Urinary bladder (tissue), 3 donors: ENCODE measurements at regions not wholly inside any gene's neighbourhood (a gene's known extent, or its start where the extent isn't known, plus 50 kb on each side); places are given as distances from the start of the nearest gene placed in this dataset.
"Not testable (repeated sequence)": the region's sequence is repeated elsewhere in the genome, so short reads cannot be mapped to it uniquely, and the experiment has no call there.

ENCODE experiments used
- DNase-seq: peaks from one replicate; pipeline ENCODE4 v3.0.0-alpha.2; 2015; ENCODE audit errors: extremely low spot score
- H3K27ac ChIP-seq: one replicate; pipeline ENCODE4 v1.5.1; 2013; ENCODE audit warnings: low read depth, mild to moderate bottlenecking, moderate library complexity
- H3K36me3 ChIP-seq: one replicate; pipeline ENCODE4 v1.6.1; 2013; ENCODE audit warnings: mild to moderate bottlenecking, moderate library complexity; ENCODE audit not compliant: insufficient read depth
- H3K4me1 ChIP-seq: one replicate; pipeline ENCODE4 v1.6.1; 2013; ENCODE audit warnings: mild to moderate bottlenecking, moderate library complexity; ENCODE audit not compliant: insufficient read depth
- H3K4me3 ChIP-seq: one replicate; pipeline ENCODE4 v1.5.1; 2013; ENCODE audit warnings: low read depth, low read length
- WGBS: extraction: QIAGEN DNeasy Blood & Tissue Kit; methylation state at CpG from one replicate; pipeline ENCODE4 v1.1.7; 2013; 5-methylcytosine and 5-hydroxymethylcytosine counted together
- donor health status: healthy with polysubstance abuse.
- donor health status: healthy.

DNA sequence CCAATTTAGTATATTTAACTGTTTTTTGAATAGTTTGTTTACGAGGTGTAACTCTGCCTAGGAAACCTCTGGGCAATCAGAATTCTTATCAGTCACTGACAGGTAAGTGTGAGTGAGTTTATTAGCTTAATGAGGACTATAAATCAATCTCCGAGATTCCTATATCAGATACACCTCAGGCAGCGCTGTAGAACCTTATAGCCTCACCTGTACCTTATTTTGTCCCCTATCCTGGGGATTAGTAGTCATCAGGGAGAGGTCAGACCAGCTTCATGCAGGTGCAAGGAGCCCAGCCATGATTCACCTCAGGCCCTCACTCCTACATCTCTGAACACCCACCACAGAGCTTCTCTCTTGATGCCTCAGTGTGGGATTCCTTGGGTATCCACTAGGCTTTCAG, 256.0 kb downstream of the KTN1 start:
- Histone ChIP-seq H3K4me1 (no peaks in the 10 kb centered on the region), H3K36me3 (no peaks in the 10 kb centered on the region), H3K4me3 (no peak overlapping the region), H3K27ac (no peak overlapping the region)
- WGBS: 33% methylated on average over 3 of the region's 3 CpGs
- no peak for DNase-seq

DNA sequence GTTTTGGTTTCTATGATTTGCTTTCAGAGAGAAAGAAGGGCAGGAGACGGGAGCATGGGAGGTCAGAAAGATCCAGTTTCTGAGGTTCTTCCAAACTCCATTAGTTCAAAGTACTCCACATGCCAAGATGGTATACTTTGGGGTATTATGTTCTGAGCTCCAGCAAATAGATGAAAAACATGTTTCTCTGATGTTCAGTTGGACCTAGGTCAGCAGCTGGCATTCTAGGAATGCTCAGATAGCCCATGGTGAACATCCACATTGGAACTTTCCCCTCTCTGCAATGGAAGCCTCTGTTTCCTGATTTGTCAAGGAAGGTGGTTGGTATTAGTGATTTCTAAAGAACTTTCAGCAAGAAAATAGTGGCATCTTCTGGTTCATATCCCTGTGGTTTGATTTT, 257.5 kb downstream of the KTN1 start:
- Histone ChIP-seq H3K36me3 (no peaks in the 10 kb centered on the region), H3K27ac (no peak overlapping the region), H3K4me1 (no peaks in the 10 kb centered on the region), H3K4me3 (no peak overlapping the region)
- WGBS: 93% methylated on average over 1 of the region's 1 CpG
- DNase-seq: no peak

DNA sequence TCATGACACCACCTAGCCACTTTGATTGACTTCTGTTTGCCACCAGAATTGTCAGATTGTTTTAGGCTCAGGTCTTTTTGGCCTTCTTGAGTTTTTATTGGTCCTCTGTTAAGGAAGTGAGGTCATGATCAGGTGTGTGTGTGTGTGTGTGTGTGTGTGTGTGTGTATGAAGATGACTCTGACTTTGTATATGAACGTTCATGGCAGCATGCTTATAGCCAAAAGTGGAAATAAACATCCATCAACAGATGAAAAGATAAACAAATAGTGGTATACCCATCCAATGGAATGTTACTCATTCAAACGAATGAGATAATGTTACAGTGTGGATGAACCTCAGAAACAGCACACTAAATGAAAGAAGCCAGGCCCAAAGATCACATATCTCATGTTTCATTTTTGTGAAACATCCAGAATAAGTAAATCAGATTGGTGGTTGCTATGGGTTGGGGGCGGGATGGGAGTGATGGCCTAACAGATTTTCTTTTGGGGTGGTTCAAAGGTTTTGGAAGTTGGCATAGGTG, 258.6 kb downstream of the KTN1 start:
- no peak for DNase-seq
- Histone ChIP-seq H3K36me3 (no peaks in the 10 kb centered on the region), H3K27ac (no peak overlapping the region), H3K4me3 (no peak overlapping the region), H3K4me1 (no peaks in the 10 kb centered on the region)
- WGBS: 50% methylated on average over 3 of the region's 3 CpGs

DNA sequence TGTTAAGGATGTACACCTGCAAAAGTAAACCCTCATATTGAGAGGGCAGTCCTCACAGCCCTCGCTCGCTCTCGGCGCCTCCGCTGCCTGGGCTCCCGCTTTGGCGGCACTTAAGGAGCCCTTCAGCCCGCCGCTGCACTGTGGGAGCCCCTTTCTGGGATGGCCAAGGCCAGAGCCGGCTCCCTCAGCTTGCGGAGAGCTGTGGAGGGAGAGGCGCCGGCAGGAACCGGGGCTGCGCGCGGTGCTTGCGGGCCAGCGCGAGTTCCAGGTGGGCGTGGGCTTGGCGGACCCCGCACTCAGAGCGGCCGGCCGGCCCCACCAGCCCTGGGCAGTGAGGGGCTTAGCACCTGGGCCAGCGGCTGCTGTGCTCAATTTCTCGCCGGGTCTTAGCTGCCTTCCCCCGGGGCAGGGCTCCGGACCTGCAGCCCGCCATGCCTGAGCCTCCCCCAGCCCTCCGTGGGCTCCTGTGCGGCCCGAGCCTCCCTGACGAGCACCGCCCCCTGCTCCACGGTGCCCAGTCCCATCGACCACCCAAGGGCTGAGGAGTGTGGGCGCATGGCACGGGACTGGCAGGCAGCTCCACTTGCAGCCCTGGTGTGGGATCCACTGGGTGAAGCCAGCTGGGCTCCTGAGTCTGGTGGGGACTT, 259.4 kb downstream of the KTN1 start:
- H3K36me3 ChIP-seq, H3K4me3 ChIP-seq, DNase-seq, H3K27ac ChIP-seq, H3K4me1 ChIP-seq: not testable (repeated sequence)
- 90% methylated on average over 40 of the region's 41 CpGs for WGBS

DNA sequence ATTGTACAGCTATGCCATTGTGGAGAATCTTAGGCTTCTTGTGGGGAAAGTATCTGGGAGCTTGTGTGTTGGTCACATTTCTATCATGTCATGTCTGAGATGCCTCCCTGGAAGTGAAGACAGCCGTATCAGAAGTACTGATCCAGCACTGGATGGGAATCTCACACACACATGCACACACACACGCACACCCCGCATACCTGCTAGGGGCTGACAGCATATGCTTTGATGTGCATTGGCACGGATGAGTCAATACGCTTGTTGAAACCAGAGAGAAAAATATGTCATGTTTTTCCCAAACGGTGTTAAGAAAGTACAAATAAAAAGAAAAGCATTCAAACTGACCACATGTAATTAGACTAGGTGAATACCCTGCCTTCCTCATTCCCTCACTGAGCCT, 260.8 kb downstream of the KTN1 start:
- no peak overlapping the region for H3K27ac ChIP-seq
- H3K36me3 ChIP-seq: no peaks in the 10 kb centered on the region
- 88% methylated on average over 6 of the region's 6 CpGs for WGBS
- no peaks in the 10 kb centered on the region for H3K4me1 ChIP-seq
- no peak for DNase-seq
- H3K4me3 ChIP-seq: no peak overlapping the region

GRCh38 chr14:55841625-55842024, 261.6 kb downstream of the KTN1 start:
- WGBS: 82% methylated on average over 6 of the region's 6 CpGs
- Histone ChIP-seq H3K36me3 (no peaks in the 10 kb centered on the region), H3K4me1 (no peaks in the 10 kb centered on the region), H3K27ac (no peak overlapping the region), H3K4me3 (no peak overlapping the region)
- DNase-seq: no peak

- no peaks in the 10 kb centered on the region for H3K36me3 ChIP-seq
- DNase-seq: no peak
- no peaks in the 10 kb centered on the region for H3K4me1 ChIP-seq
- no peak overlapping the region for H3K27ac ChIP-seq
- no peak overlapping the region for H3K4me3 ChIP-seq
- 50% methylated on average over 8 of the region's 8 CpGs for WGBS
Observed at GRCh38 chr14:55843718-55844403, 263.9 kb downstream of the KTN1 start.

DNA sequence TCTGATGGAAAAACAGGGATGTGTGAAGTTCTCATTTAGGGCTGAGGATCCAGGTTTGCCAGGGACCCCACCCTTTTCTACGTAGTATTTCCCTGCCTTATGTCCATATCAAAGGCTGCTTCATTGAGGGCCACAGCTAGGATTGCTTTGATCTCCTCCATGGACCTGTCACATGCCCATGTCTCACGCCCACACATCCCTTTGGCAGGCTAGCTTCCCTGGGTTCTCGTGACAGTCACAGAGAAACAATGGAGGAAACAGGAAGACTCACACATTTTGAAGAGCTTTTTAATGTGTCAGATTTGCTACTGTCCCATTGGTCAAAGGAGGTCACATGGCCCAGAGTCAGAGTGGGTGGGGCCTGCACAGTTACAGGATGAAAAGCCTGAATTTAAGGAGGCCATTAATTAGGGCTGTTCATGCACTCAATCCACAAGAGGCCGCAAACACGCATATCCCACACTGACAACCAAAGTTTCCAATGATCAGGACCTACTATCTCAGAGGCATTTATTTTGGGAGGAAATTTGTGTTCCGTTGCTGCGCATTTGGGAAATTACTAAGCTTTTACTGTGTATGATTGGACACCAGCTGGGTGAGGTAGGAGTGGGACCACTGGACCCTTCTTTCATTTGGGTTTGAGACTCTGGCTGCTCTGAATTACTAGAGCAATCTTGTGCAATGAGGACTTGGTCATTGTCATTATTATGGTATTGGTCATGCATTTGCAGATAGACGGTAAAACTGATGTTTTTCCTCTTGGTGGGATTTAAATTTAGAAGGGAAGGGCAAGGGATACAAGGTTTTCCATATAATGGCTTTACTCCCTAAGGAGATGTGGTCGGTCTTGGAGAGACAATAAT, 266.2 kb downstream of the KTN1 start:
- no peak for DNase-seq
- Histone ChIP-seq H3K4me3 (no peak overlapping the region), H3K27ac (no peak overlapping the region), H3K4me1 (no peaks in the 10 kb centered on the region), H3K36me3 (no peaks in the 10 kb centered on the region)
- 82% methylated on average over 9 of the region's 9 CpGs for WGBS

DNA sequence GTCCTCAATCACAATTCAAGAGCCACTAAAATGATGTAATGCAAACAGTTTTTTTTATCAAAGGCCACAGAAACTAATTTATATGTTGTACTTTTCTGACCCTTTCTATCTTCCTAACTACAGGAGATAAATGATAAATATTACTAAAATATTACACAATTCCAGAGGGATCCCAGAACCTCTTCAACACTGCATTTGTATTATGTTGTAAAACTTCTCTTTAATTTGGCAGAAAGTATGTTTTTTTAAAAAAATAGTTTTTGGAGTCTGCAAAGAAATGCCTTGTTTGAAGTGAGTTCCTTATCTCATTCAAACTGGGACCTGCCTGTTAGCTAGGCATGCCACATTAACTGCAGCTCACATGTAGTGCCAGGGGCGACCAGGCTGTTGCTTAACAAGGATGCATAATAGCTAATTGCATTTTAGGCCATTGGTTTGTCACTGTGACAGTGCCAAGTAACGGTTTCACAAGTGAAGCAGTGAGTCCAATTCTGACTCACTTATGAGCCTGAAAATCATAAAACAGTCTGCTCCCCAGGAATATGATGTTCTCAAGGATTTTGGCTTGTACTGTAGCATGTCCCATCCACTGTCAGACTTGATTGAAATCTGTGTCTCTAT, 266.9 kb downstream of the KTN1 start:
- Histone ChIP-seq H3K27ac (no peak overlapping the region), H3K4me3 (no peak overlapping the region), H3K4me1 (no peaks in the 10 kb centered on the region), H3K36me3 (no peaks in the 10 kb centered on the region)
- no peak for DNase-seq
- WGBS: 54% methylated on average over 2 of the region's 2 CpGs

DNA sequence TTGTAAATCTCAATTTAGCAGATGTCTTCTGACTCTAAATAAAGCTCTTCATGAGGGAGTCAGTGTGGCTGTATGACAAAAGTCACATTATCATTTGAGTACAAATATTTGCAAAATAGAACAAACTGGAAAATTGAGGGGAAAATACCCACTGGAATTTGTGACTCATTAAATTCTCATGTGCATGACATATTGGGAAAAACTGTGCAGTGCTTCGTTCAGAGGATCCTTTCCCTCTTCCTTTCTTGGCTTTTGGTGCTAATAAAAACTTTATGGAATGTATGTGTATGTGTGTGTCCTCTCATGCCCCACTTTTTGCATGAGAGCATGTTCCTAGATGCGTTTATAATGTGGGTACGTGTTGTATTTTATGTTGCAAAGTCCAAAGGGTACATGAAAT, 267.8 kb downstream of the KTN1 start:
- 40% methylated on average over 3 of the region's 3 CpGs for WGBS

GRCh38 chr14:55848964-55849363, 269.0 kb downstream of the KTN1 start:
- Histone ChIP-seq H3K4me3 (no peak overlapping the region), H3K27ac (no peak overlapping the region), H3K4me1 (no peaks in the 10 kb centered on the region), H3K36me3 (no peaks in the 10 kb centered on the region)
- DNase-seq: no peak

More for the DNA sequence above, 267.8 kb downstream of the KTN1 start:
- H3K4me1 ChIP-seq: no peaks in the 10 kb centered on the region
- no peak for DNase-seq
- H3K27ac ChIP-seq: no peak overlapping the region
- no peaks in the 10 kb centered on the region for H3K36me3 ChIP-seq
- H3K4me3 ChIP-seq: no peak overlapping the region

- 97% methylated on average over 2 of the region's 2 CpGs for WGBS
- H3K4me3 ChIP-seq: no peak overlapping the region
Observed at GRCh38 chr14:55849833-55850232, 268.4 kb upstream of the PELI2 start.

GRCh38 chr14:55850825-55851241, 267.4 kb upstream of the PELI2 start:
- DNase-seq: no peak
- WGBS: 58% methylated on average over 4 of the region's 4 CpGs
- no peaks in the 10 kb centered on the region for H3K4me1 ChIP-seq
- H3K27ac ChIP-seq: no peak overlapping the region
- no peaks in the 10 kb centered on the region for H3K36me3 ChIP-seq
- no peak overlapping the region for H3K4me3 ChIP-seq

More at GRCh38 chr14:55849833-55850232, 268.4 kb upstream of the PELI2 start:
- H3K27ac ChIP-seq: no peak overlapping the region
- no peak for DNase-seq
- no peaks in the 10 kb centered on the region for H3K4me1 ChIP-seq
- no peaks in the 10 kb centered on the region for H3K36me3 ChIP-seq
